8988T (cell line): ENCODE measurements at regions not wholly inside any gene's neighbourhood (a gene's known extent, or its start where the extent isn't known, plus 50 kb on each side); places are given as distances from the start of the nearest gene placed in this dataset.
"Not testable (repeated sequence)": the region's sequence is repeated elsewhere in the genome, so short reads cannot be mapped to it uniquely, and the experiment has no call there.

Experiments
- DNase-seq: peaks from one replicate; pipeline ENCODE4 v3.0.0; 2011

DNA sequence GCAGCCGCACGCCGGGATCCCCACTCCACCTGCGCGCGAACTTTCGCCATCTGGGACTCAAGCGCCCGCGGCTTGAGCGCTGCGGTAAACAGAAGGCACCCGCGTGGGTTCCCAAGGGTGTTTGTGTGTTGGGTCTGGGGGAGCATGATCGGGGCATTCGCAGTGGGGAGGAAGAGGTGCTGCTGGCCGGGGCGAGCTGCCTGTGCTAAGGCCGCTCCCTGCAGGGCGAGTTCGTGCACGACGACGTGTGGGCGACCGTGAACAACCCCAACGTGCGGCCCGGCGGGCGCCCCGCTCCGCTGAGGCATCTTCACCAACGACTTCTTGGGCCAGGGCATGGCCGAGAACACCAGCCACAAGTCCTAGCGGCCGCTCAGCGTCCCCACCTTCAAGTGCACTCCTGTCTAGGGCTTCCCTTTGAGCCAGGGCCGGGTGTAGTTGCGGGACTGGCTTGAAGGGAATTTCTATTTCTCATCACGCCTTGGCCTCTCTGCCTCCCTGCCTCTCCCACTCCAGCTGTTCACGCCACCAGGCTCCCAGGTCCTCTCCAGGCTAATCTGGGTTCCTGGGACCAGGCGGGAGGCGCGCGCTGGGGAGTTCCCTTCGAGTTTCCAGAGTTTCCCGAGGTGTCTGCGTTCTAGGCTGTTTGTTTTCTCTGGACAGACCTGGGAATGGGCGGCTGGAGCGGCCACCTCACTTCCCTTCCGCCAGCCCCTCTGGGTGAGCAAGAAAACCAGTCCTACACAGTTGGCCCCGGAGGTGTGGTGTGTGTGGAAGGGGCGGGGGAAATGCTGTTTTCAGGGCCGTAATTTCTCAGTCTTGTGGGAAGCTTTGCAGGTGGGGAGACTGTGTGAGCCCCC, 417.8 kb upstream of the TMTC1 start:
- no peak for DNase-seq

- no peak for DNase-seq
These were observed 417.1 kb upstream of the TMTC1 start for GRCh38 chr12:30200864-30201263.

DNA sequence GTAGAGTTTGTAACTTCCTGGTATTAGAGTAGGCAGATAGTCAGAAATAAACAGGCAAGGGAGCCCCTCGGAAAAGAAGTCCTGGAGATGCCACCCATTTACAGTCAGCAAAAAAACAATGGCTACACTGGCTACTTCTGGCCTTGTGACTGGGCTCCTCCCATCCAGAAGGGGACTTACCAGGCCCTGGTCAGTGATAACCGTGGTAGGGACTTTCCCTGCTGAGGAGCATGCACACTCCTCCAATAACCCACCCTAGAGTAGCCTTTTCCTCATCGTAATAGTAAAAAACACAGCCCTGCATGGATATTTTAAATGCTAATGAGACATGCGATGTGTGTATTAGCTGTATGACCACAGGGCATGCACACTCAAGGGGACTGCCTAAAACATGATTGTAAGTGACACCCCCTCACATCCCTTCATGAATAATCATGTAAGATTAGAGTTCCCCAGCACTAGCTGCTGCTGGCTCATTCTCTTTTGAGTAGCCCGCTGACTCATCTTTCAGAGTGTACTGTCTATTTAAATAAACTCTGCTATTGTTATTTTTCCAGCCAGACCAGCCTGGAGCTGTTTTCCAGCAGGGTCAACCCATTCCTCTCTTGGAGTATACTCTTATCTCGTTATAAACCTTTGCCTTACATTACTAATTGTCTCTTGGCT, 413.8 kb upstream of the TMTC1 start:
- DNase-seq, result no peak

DNA sequence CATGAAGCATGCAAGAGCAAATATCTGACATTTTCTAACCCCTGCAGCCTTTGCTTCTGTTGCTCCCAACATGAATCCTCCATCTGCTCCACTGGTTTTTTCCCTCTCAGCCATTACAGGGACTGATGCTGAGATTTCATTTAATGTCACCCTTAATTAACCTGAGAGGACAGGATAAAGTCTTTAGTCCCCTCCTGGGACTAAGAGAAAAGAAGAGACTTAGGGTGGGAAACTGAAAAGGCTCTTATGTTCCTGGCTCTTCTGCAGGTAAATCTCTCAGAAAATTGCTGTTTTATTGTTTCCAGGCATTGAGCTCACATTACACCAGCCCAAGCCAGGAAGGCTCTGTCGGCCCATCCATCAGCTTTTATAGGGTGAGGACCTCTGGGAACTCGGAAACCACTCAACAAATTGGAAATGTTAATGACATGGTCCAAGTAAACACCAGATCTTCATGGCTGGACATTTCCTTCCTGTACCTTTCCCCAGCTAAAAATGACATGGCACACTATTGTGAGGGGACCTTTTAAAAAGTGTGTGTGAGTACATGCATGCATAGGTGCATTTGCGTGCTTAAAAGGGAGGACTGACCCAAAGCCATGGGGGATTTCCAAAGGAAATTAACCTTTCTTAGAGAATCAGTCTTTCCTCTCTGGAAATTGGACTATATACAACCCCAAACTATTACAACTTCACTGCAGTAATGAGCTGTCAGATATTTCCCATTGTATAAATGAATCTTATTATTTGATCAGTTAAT, 408.1 kb upstream of the TMTC1 start:
- no peak for DNase-seq

DNA sequence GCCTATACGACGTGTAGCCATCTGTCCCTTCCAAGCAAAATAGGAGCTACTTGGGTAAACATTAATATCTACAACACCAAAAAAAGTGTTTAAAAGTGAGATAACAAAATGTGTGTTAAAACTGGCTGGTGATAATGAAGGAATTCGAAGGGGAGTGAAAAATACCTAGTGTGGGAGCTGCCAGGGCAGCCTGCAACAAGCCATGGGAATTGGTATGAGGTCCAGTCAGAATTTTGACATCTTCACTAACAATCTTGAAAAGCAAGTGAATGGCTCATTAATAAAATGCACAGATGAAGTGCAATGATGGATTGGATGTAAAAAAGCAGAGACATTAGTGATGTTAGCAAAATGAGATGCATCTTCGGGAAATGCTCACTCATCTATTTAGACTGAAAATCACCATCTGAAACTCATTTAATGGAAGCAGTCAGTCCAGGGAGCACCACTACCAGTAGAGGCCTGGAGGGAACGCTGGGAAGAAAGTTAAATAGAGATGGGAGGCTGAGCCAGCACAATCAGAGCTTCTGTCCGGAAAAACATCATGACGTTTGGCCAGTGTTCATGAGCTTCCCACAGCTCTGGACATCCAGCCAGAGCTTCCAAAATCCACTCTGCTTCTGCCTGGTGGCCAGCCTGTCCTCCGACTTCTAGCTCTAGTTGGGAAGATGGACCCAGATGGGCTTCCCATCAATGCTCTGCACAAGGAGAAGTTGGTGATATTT, 405.0 kb upstream of the TMTC1 start:
- DNase-seq, result no peak

GRCh38 chr12:30187426-30187825, 403.7 kb upstream of the TMTC1 start:
- no peak for DNase-seq

DNA sequence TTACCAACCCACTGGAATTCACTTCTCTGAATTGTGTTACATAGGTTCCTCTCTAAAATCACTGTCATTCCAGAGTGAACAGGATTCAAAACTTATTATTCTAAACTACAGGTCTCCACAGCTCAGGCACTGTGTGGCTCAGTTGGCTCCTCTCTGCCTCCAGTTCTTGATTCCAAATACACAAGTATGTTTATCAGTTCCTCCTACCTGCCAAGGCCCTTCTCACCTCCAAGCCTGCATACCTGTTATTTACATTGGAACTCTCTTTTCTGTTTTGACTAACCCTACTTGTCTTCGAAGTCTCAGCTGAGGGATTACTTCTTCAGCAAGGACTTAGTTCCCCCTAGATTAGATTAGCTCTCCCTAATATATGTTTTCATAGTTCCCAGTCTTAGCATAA, 397.6 kb upstream of the TMTC1 start:
- DNase-seq, result no peak

DNA sequence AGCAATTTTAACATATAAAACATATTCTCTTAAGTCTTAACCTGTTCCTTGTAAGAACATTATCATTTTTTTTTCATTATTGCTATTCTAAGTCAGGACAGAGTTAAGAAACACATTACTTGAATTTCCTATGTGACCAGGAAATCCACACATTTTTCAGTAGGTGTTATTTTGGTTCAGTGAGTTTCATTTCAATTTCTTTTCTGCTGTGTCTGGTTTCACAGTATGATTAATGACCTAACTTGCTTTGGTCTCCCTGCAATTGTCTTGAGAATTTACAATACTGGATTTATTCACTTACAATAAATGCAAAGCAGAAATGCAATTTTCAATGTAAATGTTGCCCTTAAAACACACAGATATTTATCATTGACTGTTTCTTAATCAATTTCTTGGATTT, 396.9 kb upstream of the TMTC1 start:
- DNase-seq, result no peak

GRCh38 chr12:30178916-30179315, 395.2 kb upstream of the TMTC1 start:
- no peak for DNase-seq

- no peak for DNase-seq
These were observed 386.3 kb upstream of the TMTC1 start for GRCh38 chr12:30169839-30170591.

GRCh38 chr12:30166006-30166795, 382.5 kb upstream of the TMTC1 start:
- no peak for DNase-seq

- DNase-seq, result no peak
These were observed 380.9 kb upstream of the TMTC1 start for GRCh38 chr12:30164382-30165318.

DNA sequence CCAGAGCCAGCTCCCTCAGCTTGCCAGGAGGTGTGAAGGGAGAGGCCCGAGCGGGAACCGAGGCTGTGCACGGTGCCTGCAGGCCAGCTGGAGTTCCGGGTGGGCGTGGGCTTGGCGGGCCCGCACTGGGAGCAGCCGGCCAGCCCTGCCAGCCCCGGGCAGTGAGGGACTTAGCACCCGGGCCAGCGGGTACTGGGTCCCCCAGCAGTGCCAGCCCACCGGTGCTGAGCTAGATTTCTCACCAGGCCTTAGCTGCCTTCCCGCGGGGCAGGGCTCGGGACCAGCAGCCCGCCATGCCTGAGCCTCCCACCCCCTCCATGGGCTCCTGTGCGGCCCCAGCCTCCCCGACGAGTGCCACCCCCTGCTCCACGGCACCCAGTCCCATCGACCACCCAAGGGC, 373.1 kb upstream of the TMTC1 start:
- not testable (repeated sequence) for DNase-seq

- no peak for DNase-seq
These were observed 371.4 kb upstream of the TMTC1 start for GRCh38 chr12:30155001-30155730.

- DNase-seq, result no peak
These were observed 370.2 kb upstream of the TMTC1 start for GRCh38 chr12:30153981-30154380.

GRCh38 chr12:30152705-30153104, 369.0 kb upstream of the TMTC1 start:
- DNase-seq, result no peak

- no peak for DNase-seq
These were observed 368.1 kb upstream of the TMTC1 start for GRCh38 chr12:30151831-30152230.

DNA sequence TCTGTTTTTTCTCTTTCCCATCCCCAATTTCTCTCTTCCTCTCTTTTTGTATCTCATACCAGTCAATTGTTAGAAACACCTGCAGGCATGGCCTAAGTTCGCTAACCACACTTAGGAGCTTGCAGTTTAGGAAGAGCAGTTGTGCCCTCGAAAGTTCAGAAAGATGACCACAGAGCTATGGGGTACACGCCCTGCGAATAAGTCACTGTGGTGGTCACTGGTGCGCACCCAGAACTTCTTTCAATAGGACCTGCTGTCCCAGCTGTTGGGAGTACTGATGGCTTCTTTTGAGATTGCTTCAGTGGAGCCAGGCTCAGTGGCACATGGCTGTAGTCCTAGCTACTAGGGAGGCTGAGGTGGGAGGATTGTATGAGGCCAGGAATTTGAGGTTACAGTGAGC, 362.8 kb upstream of the TMTC1 start:
- no peak for DNase-seq

- no peak for DNase-seq
These were observed 361.9 kb upstream of the TMTC1 start for GRCh38 chr12:30145684-30146032.
